H1 (cell line): ENCODE measurements at regions not wholly inside any gene's neighbourhood (a gene's known extent, or its start where the extent isn't known, plus 50 kb on each side); places are given as distances from the start of the nearest gene placed in this dataset.

Experiments
- CTCF ChIP-seq, 3 experiments: IDR thresholded peaks; 1 replicate in 2 of 3; 2 replicates in 1 of 3; pipeline versions ENCODE4 v1.5.1 to v1.6.1; 2011; ENCODE audit warnings: low read length in 3 of 3, mild to moderate bottlenecking in 3 of 3, inconsistent platforms in 2 of 3, low read depth in 1 of 3, moderate library complexity in 1 of 3; ENCODE audit not compliant: insufficient read depth in 1 of 3; ENCODE audit errors: control extremely low read depth in 1 of 3
- POLR2A ChIP-seq, 2 experiments: IDR thresholded peaks; 1 replicate in 1 of 2; 2 replicates in 1 of 2; pipeline ENCODE4 v1.6.1; 2011; ENCODE audit warnings: low read depth in 2 of 2, low read length in 2 of 2, mild to moderate bottlenecking in 2 of 2; ENCODE audit errors: control extremely low read depth in 1 of 2
- RFX5 ChIP-seq: IDR thresholded peaks from 2 replicates; pipeline ENCODE4 v1.6.1; 2011; ENCODE audit warnings: low read depth, low read length, improper control_type of control experiment, borderline replicate concordance
- SP4 ChIP-seq: IDR thresholded peaks from 2 replicates; pipeline ENCODE4 v1.6.1; 2012; ENCODE audit warnings: low read length, inconsistent platforms
- TAF1 ChIP-seq: IDR thresholded peaks from 2 replicates; pipeline ENCODE4 v1.6.1; 2011; ENCODE audit warnings: mild to moderate bottlenecking, low read depth, low read length

GRCh38 chr12:47556261-47557030, 149.4 kb downstream of the RPAP3 start:
- TF ChIP-seq CTCF (IDR thresholded peaks at IDR 0.05; ENCODE audit: control extremely low read depth in 1 of 3, insufficient read depth in 1 of 3, low read depth in 1 of 3, low read length in 3 of 3) (no peak), RFX5 (no peak), SP4 (no peak), TAF1 (no peak), POLR2A (IDR thresholded peaks at IDR 0.05; ENCODE audit: control extremely low read depth in 1 of 2, low read depth in 2 of 2, low read length in 2 of 2) (no peak)
